Midbrain (tissue), 1 donor: ENCODE measurements at regions not wholly inside any gene's neighbourhood (a gene's known extent, or its start where the extent isn't known, plus 50 kb on each side); places are given as distances from the start of the nearest gene placed in this dataset.
"Not testable (repeated sequence)": the region's sequence is repeated elsewhere in the genome, so short reads cannot be mapped to it uniquely, and the experiment has no call there.

Source experiments
- DNase-seq: peaks from one replicate; lab custom pipeline; 2025; lab: John Stamatoyannopoulos, UW

DNA sequence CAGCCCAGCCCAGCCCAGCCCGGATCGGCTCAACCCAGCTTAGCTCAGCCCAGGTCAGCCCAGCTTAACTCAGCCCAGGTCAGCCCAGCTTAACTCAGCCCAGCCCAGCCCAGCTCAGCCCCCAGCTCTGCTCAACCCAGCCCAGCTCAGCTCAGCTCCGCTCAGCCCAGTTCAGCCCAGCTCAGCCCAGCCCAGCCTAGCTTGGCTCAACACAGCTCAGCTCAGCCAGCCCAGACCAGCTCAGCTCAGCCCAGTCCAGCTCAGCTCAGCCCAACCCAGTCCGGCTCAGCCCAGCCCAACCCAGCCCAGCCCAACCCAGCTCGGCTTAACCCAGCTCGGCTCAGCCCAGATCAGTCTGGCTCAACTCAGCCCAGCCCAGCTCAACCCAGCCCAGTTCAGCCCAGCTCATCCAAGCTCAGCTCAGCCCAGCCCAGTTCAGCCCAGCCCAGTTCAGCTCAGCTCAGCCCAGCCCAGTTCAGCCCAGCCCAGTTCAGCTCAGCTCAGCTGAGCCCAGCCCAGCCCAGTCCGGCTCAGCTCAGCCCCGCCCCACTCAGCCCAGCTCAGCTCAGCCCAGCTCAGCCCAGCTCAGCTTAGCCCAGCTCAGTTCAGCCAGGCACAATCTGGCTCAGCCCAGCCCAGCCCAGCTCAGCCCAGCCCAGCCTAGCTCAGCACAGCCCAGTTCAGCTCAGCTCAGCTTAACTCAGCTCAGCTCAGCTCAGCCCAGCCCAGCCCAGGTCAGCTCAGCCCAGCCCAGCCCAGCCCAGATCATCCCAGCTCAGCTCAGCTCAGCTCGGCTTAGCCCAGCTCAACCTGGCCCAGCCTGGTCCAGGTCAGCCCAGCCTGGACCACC is 331.7 kb downstream of the TMEM121 start:
- no peak for DNase-seq

DNA sequence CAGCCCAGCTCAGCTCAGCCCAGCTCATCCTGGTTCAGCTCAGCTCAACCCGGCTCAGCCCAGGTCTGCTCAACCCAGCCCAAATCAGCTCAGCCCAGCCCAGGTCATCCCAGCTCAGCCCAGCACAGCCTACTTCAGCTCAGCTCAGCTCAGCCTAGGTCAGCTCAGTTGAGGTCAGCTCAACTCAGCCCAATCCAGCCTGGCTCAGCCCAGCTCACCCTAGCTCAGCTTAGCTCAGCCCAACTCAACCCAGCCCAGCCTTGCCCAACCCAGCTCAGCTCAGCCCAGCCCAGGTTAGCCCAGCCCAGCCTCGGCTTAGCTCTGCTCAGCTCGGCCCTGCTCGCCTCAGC is 332.3 kb downstream of the TMEM121 start:
- DNase-seq, result no peak

DNA sequence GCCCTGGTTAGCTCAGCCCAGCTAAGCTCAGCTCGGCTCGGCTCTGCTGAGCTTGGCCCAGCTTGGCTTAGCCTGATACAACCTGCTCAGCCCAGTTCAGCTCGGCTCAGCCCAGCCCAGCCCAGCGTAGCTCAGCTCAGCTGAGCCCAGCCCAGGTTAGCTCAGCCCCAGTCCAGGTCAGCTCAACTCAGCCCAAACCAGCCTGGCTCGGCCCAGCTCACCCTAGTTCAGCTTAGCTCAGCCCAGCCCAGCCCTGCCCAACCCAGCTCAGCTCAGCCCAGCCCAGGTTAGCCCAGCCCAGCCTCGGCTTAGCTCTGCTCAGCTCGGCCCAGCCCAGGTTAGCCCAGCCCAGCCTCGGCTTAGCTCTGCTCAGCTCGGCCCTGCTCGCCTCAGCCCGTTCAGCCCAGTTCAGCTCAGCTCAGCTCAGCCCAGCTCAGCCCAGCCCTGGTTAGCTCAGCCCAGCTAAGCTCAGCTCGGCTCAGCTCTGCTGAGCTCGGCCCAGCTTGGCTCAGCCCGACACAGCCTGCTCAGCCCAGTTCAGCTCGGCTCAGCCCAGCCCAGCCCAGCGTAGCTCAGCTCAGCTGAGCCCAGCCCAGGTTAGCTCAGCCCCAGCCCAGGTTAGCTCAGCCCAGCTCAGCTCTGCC is 332.8 kb downstream of the TMEM121 start:
- DNase-seq, result not testable (repeated sequence)

DNA sequence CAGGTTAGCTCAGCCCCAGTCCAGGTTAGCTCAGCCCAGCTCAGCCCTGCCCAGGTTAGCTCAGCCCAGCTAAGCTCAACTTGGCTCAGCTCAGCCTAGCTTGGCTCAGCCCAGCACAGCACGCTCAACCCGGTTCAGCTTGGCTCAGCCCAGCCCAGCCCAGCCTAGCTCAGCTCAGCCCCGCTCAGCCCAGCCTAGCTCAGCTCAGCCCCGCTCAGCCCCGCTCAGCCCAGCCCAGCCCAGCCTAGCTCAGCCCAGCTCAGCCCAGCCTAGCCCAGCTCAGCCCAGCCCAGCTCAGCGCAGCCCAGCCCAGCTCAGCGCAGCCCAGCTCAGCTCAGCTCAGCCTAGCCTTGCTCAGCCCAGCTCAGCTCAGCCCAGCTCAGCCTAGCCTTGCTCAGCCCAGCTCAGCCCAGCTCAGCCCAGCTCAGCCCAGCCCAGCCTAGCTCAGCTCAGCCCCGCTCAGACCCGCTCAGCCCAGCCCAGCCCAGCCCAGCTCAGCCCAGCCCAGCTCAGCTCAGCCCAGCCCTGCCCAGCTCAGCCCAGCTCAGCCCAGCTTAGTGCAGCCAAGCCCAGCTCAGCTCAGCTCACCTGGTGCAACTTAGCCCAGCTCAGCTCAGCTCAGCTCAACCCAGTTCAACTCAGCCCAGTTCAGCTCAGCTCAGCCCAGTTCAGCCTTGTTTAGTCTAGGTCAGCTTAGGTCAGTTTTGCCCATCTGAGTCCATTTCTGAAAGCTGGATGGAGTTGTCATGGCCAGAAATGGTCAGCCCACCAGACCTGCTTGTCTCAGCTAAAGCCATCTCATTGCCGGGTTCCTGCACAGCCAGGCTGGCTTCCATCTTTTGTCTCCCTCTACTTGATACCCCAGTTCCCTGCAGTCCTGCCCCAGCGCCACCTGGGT is 333.6 kb downstream of the TMEM121 start:
- no peak for DNase-seq

DNA sequence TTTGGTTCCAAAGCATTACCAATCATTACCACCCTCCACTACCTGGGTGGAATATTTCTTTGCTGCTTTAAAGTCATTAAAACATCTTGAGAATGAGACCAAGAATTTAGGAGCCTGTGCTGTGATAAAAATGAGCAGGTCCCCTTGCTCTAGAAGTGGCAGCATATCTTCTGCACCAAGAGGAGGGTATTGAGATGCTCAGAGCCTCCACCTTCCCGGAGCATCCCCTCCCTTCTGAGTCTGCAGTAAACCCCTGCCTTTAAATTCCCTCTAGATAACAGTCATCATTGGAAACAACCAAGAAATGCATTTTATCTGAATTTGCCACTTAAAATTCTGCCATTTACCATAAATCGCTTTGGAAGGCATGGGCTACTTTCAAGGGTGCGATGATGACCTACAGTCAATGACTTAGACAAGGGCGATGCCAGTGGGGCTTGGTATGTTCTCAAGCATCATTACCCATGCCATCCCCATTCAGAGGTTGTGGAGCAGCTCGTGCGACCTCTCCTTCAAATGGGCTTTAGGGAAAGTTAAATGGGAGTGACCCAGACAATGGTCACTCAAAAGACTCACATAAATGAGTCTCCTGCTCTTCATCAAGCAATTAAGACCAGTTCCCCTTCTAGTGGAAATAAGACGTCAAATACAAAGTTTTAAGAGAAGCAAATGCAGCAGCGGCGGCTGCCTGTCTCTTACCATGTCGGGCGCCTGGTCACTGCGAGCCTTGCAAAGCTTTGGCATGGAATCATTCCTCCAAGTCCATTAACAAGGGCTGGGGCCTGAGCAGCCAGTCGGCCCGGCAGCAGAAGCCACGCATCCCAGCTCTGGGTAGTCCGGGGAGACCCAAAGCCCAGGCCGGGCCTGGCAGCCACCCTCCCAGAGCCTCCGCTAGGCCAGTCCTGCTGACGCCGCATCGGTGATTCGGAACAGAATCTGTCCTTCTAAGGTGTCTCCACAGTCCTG is 334.5 kb downstream of the TMEM121 start:
- no peak for DNase-seq

DNA sequence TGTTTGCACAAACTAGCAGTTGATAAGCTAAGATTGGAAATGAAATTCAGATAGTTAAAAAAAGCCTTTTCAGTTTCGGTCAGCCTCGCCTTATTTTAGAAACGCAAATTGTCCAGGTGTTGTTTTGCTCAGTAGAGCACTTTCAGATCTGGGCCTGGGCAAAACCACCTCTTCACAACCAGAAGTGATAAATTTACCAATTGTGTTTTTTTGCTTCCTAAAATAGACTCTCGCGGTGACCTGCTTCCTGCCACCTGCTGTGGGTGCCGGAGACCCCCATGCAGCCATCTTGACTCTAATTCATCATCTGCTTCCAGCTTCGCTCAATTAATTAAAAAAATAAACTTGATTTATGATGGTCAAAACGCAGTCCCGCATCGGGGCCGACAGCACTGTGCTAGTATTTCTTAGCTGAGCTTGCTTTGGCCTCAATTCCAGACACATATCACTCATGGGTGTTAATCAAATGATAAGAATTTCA is 335.6 kb downstream of the TMEM121 start:
- DNase-seq, result no peak

DNA sequence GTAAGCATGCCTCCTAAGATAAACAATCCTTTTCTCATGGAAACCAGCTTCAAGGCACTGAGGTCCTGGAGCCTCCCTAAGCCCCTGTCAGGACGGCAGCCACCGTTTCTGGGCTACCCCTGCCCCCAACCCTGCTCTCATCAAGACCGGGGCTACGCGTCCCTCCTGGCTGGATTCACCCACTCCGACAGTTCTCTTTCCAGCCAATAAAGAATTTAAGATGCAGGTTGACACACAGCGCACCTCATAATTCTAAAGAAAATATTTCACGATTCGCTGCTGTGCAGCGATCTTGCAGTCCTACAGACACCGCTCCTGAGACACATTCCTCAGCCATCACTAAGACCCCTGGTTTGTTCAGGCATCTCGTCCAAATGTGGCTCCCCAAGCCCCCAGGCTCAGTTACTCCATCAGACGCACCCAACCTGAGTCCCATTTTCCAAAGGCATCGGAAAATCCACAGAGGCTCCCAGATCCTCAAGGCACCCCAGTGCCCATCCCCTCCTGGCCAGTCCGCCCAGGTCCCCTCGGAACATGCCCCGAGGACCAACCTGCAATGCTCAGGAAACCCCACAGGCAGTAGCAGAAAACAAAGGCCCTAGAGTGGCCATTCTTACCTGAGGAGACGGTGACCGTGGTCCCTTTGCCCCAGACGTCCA is 336.3 kb downstream of the TMEM121 start:
- DNase-seq, result no peak

DNA sequence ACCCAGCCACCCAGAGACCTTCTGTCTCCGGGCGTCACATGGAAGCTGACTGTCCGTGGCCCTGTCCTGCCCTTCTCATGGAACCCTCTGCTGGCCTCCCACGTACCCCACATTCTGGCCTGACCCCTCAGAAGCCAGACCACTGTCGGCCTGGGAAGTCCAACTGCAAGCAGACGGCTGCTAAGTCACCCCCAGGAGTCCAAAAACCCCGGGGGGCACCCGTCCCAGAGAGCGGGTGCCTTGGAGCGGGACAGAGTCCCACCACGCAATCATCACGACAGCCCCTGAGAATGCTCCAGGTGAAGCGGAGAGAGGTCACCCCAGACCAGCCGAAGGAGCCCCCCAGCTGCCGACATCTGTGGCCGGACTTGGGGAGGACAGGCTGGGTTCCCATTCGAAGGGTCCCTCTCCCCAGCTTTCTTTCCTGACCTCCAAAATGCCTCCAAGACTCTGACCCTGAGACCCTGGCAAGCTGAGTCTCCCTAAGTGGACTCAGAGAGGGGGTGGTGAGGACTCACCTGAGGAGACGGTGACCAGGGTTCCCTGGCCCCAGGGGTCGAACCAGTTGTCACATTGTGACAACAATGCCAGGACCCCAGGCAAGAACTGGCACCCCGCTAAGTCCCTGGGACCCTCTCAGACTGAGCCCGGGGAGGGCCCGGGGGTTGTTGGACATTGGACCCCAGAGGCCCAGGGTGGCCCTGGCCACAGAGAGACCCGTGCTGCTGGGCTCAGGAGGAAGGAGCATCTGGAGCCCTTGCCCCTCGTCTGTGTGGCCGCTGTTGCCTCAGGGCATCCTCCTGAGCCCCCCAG is 337.1 kb downstream of the TMEM121 start:
- no peak for DNase-seq

DNA sequence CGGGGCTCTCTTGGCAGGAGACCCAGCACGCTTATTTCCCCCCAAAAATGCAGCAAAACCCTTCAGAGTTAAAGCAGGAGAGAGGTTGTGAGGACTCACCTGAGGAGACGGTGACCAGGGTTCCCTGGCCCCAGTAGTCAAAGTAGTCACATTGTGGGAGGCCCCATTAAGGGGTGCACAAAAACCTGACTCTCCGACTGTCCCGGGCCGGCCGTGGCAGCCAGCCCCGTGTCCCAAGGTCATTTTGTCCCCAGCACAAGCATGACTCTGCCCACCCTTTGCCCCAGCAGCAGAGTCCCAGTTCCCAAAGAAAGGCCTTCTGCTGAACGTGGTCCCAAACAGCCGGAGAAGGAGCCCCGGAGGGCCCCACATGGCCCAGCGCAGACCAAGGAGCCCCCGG is 337.7 kb downstream of the TMEM121 start:
- no peak for DNase-seq

DNA sequence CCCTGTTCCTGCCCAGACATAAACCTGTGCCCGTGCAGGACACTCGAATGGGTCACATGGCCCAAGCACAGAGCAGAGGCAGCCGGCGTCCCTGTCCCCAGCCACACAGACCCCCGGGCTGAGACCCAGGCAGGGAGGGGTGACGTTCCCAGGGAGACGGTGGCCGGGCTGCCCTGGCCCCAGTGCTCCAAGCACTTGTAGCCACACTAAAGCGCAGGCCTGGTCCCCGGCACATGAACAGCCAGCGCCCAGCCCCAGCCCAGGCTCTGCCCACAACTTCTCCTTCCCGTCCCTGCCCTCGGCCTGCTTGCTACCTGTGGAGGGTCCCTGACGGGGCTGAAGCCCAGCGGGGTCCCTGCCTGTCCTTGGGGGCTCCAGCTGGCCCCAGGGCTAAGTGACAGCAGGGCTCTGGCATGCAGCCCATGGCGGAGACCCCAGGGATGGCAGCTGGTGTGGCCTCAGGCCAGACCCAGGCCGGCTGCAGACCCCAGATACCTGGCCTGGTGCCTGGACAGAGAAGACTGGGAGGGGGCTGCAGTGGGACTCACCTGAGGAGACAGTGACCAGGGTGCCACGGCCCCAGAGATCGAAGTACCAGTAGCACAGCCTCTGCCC is 338.4 kb downstream of the TMEM121 start:
- DNase-seq, result no peak

DNA sequence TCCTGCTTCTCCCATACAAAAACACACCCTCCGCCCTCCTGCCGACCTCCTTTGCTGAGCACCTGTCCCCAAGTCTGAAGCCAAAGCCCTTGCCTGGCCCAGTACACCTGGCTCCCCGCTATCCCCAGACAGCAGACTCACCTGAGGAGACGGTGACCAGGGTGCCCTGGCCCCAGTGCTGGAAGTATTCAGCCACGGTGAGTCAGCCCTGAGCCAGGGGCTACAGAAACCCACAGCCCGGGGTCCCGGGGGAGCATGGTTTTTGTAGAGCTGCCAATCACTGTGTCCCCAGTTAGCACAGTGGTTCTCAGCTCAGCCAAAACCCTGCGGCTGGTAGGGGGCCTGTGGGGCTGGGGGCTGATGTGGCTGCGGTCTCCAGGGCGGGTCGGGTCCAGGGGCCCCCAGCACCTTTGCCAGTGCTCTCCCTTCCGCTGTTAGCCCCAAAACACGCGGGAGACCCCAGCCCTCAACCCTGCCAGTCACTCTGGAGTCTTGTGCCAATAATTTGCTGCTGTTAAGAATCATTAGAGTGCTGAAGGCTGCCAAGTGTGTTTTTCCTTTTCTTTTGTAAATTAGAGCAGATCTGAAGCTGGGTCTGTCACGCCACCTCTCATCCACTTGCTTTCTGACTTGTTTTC is 339.0 kb downstream of the TMEM121 start:
- DNase-seq, result no peak

DNA sequence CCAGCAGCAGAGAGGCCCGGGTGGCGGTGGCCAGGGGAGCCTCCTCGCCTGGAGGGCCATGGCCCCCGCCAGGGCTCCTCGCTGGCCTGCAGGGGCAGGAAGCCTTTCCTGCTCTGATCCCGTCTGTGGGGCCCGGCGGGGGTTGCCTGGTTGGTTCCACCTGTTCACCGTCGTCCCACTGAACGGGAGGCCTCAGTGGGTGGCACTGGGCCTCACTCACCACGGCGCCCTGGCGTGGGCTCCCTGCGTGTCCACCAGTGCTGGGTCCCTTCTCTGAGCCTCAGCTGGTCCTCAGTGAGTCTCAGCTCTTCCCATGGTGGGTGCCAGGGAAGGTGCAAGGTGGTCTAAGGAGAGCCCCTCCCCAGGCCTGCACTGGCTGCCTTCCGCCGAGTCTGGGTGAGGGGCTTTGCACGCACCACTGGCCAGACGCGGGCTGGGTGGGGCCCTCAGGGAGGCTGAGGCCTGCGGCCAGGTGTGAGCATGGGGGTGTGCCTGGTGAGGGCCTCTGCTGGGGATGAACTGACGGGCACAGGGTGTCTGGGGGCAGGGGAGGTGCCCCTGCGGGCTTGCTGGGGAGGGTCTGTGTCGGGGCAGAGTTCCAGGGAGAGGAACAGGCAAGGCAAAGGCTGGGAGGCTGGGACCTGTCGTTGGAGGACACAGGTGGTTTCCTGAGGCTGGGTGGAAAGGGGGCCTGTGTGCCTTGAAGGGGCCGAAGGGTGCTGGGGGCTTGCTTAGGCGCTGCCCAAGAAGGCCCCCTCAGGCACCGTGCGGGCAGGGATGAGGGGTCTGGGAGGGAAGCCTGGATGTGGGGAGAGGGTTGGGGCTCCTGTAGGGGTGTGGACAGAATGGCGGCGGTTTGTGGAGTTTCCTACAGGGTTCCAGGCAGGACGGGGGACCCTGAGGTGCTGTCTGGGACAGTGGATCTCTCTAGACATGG is 339.8 kb downstream of the TMEM121 start:
- no peak for DNase-seq

DNA sequence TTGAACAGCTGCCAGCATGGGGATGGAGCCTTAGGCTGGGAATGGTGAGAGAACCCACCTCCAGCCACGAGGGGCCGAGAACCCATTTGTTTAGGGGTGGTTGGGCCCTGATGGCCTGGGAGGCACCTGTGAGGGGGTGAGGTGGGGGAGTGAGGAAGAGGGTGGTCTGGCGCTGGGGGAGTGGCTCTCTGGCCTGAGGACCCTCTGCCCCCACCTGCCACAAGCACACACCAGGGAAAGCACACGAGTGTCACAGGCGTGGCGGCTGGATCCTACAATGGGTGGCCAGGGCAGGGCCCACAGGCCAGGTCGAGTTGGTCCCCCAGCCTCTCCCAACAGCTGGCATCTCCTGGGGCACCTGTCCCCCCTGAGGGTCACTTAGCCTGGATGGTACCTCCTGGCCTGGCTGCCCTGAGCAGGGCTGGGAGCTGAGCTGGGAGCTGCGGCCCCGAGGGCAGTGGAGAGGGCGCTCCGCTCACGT is 340.5 kb downstream of the TMEM121 start:
- DNase-seq, result no peak

DNA sequence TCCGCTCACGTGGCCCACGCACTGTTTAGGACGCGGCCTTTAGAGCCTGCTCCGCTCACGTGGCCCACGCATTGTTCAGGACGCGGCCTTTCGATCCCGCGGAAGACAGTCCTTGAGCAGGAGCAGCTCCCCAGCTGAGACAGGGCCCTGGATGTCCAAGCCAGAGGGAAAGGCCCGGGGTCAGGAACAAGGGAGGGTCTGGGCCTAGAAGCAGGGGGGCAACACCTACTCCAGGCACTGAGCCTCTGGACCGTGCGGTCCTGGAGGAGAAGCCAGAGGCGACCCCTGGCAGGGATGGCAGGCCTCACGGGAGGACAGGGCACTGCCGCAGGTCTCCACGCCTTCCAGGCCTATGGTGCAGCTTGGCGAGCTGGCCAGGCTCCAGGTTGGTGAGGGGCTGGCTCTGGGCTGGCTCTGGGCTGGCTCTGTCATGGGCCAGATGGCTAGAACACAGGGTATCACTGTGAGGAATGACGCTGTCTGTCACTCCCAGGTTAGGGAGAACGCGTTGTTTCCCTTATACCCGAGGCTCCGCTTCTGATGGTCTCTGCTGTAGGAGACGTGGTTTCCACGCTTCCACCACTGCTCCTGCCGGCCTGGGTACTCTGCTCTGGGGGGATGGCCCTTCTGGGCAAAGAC is 341.7 kb downstream of the TMEM121 start:
- DNase-seq, result no peak

DNA sequence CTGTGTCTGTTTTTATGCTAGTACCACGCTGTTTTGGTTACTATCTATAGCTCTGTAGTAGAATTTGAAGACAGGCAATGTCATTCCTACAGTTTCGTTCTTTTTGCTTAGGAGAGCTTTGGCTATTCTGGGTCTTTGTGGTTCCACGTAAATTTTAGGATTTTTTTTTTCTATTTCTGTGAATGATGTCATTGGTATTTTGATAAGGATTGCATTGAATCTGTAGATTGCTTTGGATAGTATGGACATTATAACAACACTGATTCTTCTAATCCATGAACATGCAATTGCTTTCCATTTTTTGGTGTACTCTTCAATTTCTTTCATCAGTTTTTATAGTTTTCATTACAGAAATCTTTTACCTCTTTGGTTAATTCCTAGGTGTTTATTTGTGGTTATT is 345.2 kb downstream of the TMEM121 start:
- no peak for DNase-seq

DNA sequence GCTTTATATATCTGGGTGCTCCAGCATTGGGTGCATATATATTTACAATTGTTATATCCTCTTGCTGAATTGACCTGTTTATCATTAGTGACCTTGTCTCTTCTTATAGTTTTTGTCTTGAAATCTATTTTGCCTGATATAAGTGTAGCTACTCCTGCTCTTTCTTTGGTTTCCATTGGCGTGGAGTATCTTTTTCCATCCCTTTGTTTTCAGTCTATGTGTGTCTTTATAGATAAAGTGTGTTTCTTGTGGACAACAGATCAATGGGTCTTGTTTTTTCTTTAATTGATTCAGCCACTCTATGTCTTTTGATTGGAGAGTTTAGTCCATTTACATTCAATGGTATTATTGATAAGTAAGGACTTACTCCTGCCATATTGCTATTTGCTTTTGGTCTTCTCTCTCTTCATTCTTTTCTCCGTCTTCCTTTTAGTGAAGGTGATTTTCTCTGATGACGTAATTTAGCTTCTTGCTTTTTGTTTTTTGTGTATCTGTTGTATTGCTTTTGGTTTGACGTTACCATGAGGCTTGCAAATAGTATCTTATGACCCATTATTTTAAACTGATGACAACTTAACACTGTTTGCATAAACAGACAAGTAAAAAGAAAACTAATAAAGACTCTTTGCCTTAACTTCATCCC is 347.6 kb downstream of the TMEM121 start:
- DNase-seq, result no peak

DNA sequence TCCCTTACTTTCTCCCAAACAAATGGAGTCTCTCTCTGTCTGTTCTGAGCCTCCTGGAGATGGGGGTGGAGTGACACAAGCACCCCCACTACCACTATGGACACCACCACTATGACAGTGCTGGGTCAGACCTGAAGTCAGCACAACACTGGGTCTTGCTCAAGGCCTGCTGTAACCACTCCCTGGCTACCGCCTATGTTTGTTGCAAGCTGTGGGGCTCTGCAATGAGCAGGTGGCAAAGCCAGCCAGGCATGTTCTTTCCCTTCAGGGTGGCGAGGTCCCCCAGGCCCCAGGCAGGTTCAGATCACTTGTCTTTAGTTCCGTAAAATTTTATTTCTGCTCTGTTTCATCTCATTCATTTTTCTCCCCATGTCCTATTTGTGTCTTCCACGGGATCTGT is 349.8 kb downstream of the TMEM121 start:
- no peak for DNase-seq
